Ishikawa (cell line): ENCODE measurements at regions not wholly inside any gene's neighbourhood (a gene's known extent, or its start where the extent isn't known, plus 50 kb on each side); places are given as distances from the start of the nearest gene placed in this dataset.

ENCODE experiments used
- CREB1 ChIP-seq: IDR thresholded peaks from 2 replicates; pipeline ENCODE4 v1.6.1; 2012; ENCODE audit warnings: low read depth
- EP300 ChIP-seq: IDR thresholded peaks from 2 replicates; pipeline ENCODE4 v1.6.1; 2012; ENCODE audit warnings: borderline replicate concordance
- MAX ChIP-seq: IDR thresholded peaks from 2 replicates; pipeline ENCODE4 v1.6.1; 2012
- NFIC ChIP-seq: IDR thresholded peaks from 2 replicates; pipeline ENCODE4 v1.6.1; 2012
- RAD21 ChIP-seq: IDR thresholded peaks from 2 replicates; pipeline ENCODE4 v1.6.1; 2012; ENCODE audit warnings: low read depth
- TAF1 ChIP-seq: IDR thresholded peaks from 2 replicates; pipeline ENCODE4 v1.6.1; 2012; ENCODE audit warnings: low read depth, mild to moderate bottlenecking
- TCF12 ChIP-seq: IDR thresholded peaks from 2 replicates; pipeline ENCODE4 v1.6.1; 2012; ENCODE audit warnings: low read depth
- TF ChIP-seq, protein P1 (sequence below): IDR thresholded peaks from 2 replicates; pipeline ENCODE4 v1.6.1; 2012; ENCODE audit warnings: low read depth, mild to moderate bottlenecking

- no peak for TF ChIP-seq TCF12
- no peak for TF ChIP-seq CREB1
- TF ChIP-seq NFIC, result no peak
- no peak for TF ChIP-seq EP300
- TF ChIP-seq, protein P1, sequence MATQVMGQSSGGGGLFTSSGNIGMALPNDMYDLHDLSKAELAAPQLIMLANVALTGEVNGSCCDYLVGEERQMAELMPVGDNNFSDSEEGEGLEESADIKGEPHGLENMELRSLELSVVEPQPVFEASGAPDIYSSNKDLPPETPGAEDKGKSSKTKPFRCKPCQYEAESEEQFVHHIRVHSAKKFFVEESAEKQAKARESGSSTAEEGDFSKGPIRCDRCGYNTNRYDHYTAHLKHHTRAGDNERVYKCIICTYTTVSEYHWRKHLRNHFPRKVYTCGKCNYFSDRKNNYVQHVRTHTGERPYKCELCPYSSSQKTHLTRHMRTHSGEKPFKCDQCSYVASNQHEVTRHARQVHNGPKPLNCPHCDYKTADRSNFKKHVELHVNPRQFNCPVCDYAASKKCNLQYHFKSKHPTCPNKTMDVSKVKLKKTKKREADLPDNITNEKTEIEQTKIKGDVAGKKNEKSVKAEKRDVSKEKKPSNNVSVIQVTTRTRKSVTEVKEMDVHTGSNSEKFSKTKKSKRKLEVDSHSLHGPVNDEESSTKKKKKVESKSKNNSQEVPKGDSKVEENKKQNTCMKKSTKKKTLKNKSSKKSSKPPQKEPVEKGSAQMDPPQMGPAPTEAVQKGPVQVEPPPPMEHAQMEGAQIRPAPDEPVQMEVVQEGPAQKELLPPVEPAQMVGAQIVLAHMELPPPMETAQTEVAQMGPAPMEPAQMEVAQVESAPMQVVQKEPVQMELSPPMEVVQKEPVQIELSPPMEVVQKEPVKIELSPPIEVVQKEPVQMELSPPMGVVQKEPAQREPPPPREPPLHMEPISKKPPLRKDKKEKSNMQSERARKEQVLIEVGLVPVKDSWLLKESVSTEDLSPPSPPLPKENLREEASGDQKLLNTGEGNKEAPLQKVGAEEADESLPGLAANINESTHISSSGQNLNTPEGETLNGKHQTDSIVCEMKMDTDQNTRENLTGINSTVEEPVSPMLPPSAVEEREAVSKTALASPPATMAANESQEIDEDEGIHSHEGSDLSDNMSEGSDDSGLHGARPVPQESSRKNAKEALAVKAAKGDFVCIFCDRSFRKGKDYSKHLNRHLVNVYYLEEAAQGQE, result no peak
- no peak for TF ChIP-seq TAF1
- no peak for TF ChIP-seq MAX
- TF ChIP-seq RAD21, result no peak
Observed at GRCh38 chr9:28653216-28653615, 1079.9 kb upstream of the C9orf72 start.
